Stimulated activated CD4-positive, alpha-beta T cell treated with anti-CD3 and anti-CD28 coated beads, Interleukin-15, amount 100 ng/mL, for 48 hours (primary cell): ENCODE measurements at regions not wholly inside any gene's neighbourhood (a gene's known extent, or its start where the extent isn't known, plus 50 kb on each side); places are given as distances from the start of the nearest gene placed in this dataset.

ENCODE experiments used
- DNase-seq, 2 donors: peaks; one replicate each; pipeline ENCODE4 v3.0.0-alpha.2; 2020; ENCODE audit warnings: low read depth in 2 of 2

DNA sequence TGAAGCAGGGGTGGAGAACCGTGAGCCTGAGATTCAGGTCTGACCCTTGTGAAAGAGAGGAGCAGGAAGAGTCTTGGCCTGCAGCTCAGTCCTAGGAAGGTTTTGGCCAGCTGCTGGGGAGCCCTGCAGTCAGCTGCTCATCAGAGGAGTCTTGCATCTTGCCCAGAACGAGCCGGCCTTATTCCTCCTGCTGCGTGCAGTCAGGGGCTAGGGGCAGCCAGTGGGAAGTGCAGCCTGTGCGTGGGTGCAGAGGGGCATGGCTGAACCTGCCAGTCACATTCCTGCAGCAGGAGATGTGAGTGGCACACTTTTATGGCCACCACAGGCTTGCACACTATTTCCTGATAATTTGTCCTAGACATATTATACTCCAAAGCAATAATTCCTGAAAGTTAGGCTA lies 278.7 kb downstream of the NPR3 start:
- DNase-seq, result no peak

DNA sequence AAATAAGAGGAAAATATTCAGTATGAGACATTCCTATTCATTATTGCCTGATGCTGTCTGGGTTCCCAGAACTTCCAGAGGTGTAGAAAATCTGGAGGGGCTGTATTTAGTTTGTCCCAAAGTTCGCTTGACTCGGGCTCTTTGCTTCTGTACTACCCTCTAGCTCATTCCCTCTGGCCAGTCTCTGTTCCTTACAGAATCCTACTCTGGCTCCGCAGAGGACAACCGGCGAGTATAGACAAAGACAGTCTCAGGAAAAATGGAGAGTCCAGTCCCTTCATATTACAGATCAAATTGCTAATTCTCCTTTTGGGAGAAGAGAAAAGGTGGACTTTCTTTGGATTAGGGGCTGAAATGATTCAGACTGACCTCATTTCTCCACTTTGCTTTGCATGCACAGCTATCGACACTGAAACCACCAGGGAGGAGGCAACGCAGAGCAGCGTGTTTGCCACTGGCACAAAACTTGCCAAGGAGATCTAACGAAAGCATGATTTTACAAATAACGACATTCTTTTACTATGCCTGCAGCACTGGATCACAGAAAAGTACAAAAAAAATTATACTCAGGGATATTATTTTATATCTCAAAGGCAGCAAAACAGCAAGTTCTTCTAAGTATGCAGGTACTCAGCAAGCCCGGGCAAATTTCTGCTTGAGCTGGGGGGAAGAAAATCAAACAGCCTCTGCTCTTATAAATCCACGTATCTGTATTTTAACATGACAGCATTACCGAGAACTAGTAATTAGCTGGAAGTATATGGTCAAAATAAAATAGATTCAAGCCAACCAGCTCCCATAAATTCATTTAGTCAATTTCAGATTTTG lies 279.7 kb downstream of the NPR3 start:
- no peak for DNase-seq

DNA sequence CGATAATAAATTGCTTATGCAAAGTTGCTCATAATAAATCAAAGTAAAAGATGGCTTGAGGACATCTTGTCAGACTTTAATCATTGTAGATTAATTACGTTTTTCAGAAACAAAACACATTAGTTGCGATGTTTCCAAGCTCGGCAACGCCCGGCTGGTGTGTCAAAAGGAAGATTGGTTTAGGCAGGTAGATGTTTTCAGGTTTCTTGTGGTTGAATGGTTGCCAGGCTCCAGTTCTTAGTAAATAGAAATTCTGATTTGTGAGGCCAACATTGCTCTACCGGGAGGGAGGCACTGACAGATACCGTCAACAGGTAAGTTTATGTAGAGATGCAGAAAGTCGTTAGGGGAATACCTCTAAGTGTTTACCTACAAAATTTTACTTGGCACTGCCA lies 280.3 kb downstream of the NPR3 start:
- no peak for DNase-seq

DNA sequence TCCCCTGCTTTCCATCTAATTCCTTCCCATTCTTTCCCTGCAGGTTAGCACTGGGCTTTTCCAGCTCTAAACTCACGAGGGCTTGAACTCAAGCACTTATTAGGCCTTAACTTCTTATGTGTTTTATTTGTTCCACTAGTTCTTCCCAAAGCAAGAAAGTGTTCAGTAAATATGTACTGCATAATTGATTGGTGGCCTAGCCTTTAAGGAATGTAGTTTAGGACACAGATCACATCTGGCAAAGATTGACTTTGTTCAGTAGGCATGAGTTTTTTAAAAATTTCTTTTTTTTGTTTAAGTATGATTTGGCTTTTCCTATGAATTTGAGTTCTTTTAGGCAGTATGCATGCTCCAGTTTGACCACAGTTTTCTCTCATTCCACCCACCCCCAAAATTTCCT lies 285.2 kb downstream of the NPR3 start:
- no peak for DNase-seq

DNA sequence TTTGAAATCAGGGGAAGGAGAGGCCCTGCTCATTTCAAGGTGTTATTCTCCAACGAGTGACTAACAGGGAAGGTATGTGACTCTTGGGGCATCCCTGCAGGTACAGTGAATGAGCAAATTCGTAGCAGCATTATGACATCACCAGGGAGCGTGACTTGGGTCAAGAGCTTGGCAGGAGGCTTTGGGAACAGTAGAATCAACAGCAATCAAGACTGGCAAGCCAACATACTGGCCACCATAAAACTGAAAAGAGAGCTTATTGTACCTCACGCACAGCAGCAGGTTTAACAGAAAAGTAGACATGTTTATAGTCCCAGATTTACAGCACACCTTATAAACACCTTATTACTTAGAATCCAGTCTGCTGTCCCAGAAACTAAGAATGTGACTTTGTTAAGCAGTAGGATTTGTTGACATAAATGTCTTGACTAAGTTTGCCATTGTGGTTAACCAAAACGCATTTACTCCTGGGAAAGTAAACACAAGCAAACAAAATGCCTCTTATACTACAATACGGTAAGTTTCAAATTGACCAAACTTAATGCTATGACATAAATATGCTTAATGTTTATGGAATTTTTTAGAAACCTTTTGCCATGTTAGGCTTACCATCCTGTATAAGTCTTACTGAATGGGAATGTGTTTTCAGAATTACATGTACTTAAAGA lies 297.8 kb downstream of the NPR3 start:
- no peak for DNase-seq

DNA sequence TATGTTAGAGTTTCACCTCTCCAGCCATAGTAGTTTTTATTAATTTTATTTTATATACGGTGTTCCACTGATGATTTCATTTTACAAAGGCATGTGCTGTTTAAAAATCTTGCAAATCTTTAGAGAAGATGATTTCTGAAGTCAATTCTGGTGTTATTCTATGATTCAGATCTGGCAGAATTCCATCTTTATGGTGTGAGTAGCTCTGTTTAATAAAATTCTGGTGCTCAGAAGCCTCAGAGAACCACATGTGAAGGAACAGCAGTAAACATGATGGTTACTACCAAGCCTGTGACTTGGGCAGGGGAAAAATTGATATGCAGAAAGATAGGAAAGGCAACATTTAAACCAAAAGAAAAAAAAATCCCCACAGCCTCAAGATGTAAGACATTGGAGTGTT lies 299.7 kb downstream of the NPR3 start:
- no peak for DNase-seq

DNA sequence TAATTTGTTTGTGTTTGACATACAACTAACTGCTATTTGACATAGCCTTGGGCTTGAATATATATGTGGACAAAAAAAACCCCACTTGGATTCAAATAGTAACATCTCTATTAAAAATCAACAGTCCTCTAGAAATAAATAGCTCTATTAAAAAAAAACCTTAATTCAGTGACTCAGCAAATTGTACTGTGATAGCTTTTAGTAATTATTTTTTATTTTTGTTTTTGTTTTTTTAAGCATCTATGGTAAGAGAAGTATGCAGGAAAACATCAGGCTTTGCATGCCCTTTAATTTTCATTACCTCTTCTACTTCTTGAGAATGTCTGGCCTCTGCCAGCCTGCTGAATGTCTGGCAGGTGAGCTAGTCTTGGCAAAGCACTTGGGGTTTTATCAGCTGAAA lies 300.7 kb downstream of the NPR3 start:
- DNase-seq, result no peak

DNA sequence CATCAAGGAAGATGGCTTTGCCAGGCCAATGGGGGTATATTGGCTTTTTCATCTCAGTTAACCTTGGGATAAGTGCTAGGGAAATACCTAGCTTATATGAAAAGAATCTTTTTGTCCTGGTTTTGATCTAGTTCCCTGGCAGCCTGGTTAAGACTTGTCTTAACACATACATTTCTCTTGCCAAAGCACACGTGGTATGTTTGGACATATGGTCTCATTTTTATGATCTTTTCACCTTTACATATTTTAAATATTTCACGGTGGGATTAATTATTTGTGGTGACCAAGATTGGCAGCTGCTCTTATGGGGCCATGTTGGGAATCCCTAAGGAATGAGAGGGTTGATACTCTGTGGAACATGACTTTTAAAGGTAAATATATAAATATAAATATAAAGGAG lies 312.5 kb downstream of the NPR3 start:
- DNase-seq, result no peak

DNA sequence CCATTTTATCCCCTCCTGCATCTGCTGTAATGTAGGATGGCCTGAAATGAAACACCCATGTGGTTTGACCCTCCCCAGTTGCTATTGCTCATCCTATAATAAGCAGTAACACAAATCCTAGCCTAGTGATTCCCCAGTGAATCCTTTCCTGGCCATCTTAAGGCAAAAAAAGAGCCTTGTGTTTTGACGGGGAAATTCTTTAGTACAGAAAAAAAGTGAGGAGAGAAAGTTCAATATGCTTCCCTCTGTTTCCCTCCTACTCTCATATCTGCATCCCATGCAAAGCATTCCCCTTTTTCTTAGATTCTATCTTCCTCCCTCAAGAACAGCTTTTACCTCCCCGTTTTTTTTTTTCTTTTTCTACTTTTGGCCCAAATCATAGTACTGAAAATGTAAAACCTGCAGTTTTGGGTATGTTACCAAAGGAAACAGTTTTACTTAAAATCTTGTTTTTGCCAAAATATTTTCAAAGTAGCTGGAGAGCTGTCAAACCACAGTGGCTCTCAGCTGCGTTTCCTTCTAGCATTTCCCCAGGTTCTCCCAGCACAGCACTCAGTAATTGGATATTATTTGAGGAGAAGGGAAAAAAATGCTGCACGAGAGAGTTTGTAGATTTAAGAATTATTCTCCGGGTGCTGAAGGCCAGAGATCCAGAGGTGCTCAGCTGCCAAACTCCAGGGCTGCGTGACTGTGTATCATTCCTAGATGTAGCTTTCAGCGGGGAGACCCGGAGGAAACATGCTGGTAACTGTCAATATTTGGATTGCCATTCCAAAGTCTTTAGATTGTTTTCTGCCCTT lies 321.4 kb downstream of the NPR3 start:
- DNase-seq, result no peak

DNA sequence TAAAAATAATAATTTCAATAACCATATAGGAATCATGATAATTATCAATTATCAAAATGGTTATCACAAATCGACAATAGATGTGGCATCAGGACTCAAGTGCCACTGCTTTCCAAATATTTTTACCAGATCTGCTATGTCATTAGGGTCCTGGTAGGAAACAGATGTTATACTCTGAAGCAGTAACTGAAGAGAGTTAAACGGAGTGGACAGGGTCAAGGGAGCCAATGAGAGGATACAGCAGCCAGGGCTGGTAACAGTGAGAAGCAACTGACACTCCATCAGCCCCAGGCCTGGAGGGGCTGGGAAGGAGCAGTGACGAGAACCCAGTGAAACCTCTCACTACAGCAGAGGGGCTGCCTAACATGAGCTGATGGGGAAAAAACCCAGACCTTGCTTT lies 322.4 kb downstream of the NPR3 start:
- no peak for DNase-seq

DNA sequence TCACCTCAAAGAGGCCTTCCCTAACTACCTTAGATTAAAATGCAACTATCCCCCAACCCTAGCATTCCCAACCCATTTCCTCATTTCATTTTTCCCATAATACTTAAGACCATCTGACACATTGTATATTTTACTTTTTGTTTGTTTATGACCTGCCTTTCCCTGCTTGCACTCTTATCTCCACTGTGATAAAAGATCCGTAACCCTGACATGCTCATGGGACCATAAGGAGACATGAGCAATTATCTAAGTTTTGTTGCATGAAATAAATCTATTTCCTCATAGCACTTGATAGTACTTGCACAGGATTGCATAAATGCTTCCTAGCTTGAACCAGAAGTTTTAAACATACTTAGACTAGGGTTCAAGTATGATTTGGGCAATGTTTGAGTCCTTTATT lies 323.7 kb downstream of the NPR3 start:
- DNase-seq, result no peak

DNA sequence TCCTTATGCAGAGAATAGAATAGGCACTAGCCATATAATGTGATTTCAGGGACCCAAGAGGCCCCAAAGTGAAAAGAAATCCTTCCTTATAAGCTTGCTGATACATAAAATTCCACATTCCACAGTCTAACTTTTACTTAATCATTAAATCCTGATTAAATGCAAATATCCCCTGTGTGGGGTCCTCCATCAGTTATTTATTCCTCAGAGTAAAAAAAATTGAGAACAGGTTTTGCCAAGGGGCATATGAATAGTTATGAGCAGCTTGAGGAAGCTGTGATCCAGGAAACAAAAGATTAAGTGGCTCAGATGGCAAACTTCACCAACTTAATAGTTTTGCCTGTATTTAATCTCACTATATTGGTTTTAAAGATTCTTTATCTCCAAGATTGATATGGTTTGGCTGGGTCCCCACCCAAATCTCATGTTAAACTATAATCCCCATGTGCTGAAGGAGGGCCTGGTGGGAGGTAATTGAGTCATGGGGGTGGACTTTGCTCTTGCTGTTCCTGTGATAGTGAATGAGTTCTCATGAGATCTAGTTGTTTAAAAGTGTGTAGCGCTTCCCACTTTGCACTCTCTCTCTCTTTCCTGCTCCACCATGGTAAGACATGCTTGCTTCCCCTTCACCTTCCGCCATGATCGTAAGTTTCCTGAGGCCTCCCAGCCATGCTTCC lies 324.9 kb downstream of the NPR3 start:
- DNase-seq, result no peak

DNA sequence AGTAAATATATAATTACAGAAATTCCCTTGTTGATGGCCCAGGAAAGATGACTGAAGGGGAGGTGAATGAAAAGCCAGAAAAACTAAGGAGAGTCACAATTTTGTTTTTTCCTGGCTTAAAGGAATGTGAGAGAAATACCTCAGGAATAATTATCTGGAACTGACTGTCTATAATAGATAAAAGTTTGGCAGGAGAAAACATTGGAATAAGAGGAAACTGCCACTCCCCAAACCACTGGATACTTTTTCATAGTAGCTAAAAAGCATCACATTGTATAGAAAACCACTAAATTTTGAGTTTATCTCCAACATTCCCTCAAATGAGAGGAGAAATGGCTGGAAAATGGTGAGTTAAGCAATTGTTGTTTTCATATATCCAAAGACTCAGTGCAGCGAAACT lies 326.0 kb downstream of the NPR3 start:
- DNase-seq, result no peak

DNA sequence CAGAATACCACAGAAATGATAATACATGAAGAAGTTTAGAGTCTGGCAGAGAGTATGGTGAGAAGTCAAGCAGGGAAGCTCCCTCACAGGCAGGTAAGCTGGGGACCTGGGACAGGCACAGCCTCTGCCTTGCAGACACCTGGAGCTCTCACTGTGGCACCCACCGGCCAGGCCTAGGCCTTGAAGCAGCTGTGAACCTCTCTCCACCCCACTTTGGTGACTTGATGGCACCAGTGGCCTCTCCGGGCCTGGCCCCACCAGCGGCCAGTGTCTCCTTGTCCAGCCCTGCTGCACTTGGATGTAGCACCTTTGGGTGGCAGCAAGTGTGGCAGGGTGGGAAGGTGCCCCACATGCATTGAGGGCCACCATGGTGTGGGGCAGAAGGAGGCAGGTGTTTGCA lies 330.5 kb downstream of the NPR3 start:
- DNase-seq, result no peak

DNA sequence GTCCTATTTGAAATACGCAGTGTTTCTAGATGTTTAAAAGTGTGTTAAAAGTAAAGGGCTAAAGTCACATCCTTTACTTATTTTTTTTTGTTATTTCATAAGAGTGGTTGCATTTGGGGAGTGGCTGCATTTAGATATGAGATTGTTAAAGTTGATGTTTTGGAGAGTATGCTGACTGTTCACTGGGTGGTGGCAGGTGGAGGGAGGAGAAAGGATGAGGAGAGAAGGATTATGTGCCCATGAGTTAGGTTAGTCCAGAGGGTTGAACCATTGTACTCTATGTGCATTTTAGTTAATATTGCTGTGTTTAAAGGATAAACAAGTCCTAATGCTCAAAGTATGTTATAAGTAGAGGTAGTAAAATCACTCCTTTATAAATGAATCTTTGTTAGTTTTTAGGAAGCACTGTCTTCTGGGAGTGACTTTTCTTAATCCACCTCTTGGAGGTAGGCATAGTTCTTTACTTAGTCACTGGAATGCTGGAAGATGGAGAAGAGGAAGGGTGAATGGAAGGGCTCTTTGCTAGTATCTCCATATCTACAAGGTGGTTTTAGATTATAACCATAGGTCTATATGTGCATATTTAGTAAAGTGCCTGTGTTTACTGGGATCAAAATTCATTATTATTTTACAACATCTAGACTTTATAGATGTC lies 332.3 kb downstream of the NPR3 start:
- no peak for DNase-seq

DNA sequence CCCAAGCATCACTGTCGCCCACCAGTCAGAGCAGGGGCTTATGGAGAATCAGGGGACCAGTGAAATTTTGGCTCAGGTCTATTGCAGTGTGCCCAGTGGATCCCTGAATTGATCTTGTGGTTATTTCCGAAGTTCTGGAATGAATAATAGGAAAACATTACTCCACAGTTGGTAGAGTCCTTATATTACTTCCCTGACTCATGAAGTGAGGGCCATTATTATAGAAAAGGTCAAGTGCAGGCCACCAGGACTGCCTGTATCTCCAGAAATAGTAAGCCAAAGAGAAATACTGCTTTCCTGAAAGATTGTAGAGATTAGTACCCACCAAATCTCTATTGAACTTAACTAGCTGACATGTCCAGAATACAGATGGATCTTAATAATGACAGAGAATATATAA lies 335.0 kb downstream of the NPR3 start:
- no peak for DNase-seq

DNA sequence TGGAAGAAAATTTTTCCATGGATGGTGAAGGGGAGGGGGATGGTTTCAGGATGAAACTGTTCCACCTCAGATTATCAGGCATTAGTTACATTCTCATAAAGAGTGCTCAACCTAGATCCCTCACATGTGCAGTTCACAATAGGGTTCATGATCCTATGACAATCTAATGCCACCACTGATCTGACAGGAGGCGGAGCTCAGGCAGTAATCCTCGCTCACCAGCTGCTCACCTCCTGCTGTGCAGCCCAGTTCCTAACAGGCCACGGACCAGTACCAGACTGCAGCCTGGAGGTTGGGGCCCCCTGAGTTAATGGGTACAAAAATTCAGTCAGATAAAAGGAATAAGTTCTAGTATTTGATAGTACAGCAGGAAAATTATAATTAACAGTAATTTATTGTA lies 337.2 kb downstream of the NPR3 start:
- DNase-seq, result no peak

DNA sequence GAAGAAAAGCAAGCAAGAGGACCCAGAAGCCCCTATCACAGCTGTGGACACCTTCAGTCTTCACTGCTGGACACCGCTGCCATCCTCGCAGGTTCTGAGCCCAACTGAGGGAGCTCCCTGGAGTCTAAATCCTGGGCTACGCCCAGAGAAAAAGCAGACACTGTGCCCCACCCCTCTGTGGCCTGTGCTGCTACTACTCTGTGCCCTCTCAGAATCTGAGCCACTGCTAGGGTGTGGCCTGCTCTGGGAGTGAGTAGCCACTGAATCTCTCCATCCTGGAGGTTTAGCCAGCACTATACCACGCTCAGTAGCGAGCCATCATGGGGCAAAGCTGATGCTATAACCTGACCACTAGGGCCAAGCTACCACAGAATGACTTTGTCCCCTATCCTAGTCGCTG lies 338.2 kb downstream of the NPR3 start:
- DNase-seq, result no peak

DNA sequence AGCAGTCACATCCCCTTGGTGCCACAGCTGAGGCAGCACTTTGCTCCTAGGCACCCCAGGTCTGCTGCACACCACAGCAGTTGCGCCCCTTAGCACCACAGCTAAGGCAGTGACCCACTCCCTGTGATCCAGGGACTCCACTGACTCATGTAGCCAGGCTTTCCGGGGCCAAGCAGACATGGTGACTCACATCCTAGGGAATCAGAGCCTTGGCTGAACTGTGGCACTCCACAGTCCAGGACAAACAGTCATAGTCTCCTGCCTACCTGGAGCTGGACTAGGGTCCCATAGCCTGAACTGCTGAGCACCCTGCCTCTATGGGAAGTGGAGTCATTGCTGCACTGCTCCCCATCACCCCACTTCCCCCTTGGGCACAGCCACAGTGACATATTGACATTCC lies 338.7 kb downstream of the NPR3 start:
- DNase-seq, result no peak

DNA sequence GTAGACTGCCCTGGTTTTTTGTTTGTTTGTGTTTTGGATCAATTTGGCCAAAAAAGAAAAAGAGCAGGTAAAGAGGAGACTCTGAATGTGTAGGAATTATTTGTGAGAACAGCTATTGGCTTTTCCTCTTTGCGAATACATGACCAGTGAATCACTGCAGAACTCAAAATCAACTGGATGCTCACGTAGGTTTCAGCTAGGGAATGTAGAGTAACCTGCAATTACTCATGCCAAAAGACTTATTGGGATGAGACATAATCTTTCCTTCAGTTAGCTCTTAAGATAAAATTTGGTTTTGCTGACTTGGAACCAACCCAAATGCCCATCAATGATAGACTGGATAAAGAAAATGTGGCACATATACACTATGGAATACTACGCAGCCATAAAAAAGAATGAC lies 348.0 kb downstream of the NPR3 start:
- DNase-seq, result no peak

DNA sequence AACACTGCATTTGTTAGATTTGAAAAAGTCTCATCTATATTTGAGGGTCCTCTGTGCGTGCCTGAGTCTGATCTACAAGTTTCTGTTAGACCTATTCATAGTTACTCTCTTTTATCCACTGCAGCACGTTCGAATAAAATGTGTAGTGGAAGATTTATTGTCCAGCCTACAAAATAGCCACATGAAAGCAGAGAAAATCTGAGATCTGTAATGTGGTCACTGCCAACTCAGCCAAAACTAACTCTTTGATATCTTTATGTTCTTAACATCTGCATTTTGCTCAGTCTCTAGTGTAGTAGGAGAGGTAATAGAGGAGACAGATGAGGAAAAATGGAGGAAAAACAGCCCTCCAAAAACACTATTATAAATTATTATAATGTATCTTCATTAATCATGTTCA lies 354.0 kb downstream of the NPR3 start:
- DNase-seq, result no peak

DNA sequence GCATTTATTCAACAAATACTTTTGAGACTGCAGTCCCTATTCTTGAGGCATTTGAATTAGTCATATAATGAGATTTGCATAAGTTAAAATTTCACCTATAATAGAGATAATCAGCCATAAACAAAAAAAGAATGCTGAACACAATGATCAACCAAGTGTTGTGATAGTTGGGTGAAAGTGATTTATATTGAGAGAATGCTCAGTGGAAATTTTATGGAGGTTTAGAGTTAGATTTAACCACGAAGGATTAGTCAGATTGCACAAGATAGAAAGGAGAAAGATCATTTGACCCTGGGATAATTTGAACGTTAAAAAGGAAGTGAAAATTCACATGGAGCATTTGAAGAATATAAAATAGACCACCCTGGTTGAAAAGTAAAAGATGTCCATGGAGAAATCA lies 356.2 kb downstream of the NPR3 start:
- DNase-seq, result no peak
